ENCODE measurements at regions not wholly inside any gene's neighbourhood (a gene's known extent, or its start where the extent isn't known, plus 50 kb on each side); places are given as distances from the start of the nearest gene placed in this dataset.
A peak's percentile ranks its signal among the peaks of the same experiment; 100 is the strongest.

GRCh38 chr15:29952225-29952624, 130.0 kb upstream of the TJP1 start:
- no peak for DNase-seq (ENCODE audit: low read depth)

DNA sequence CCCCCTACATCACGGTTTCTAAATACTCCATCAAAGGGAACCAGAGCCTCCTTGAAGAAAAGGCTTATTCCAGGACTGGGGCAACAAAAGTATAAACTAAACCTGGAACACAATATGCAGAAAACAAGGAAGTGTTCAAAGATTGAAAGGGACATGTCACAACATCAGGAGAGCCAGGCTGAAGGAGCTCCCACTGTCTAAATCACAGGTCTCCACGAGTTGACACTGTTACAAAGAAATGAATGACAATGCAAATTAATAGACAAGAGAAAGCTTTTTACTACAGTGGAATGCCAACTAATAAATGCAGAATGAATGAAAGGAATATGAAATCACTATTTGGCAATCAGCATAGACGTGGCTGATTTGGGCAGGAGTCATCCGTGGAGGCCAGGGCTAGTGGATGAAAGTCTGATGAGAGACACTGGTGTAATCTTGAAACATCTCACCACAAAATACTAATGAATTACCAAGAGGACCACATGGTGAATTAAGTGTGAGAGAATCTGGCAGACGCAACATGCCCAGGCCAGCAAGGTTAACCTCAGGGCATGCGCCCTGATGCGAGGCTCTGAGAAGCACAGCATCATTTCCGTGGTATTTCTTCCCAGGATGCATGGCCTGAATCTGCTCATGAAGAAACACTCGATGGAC, 123.8 kb upstream of the TJP1 start:
- DNase-seq (ENCODE audit: low read depth), result no peak

- DNase-seq (ENCODE audit: low read depth), result no peak
These were observed 122.7 kb upstream of the TJP1 start for GRCh38 chr15:29944925-29945324.

DNA sequence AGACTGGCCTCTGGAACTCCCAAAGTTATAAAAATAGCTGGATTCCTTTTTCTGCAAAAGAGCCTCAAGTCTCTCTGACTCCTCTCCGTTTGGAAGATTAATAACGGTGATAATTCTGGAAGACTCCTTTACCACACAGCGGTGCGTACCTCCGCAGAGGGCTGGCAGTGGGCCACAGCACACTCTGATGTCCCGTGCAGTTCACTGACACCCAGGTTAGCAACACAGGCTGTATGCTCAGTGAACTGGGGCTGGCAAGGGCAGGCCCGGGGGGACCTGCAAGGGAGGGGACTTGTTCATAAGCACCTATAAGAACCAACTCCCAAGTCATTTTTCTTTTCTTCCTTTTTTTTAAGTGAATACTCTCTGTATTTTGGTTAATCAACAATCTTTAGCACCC, 120.3 kb upstream of the TJP1 start:
- no peak for DNase-seq (ENCODE audit: low read depth)

DNA sequence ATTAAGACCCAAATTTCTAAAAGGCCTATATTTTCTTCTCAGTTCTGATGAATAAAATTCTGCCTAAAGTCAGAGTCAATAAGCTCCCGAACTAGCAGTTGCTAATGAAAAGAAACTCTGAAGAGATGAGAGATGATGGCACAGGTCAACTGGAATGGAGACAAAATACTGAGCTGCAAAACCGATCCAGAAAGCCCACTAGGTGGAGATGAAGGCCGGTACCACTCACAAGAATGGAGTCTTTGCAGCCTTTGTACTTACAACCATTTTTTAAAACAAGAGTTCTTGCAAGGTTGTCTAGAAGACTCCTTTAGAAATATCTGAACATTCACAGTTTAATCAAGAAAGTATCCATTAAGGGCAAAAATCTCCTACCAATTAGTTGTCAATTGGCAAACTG, 119.9 kb upstream of the TJP1 start:
- no peak for DNase-seq (ENCODE audit: low read depth)

DNA sequence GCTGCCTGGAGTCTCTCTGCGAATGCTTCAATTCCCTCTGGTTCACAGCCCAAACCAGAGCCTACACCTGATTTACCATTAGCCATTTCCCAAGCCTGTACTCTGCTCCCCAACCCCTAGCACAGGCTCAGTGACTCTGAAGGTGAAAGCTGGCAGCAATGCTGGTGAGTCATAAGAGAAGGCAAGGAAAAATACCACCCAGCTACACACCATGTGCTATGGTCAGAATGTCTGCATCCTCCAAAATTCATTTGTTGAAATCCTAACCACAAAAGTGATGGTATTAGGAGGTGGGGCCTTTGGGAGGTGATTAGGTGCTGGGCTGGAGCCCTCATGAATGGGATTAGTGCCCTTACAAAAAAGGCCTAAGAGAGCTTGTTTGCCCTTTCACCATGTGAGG, 117.1 kb upstream of the TJP1 start:
- no peak for DNase-seq (ENCODE audit: low read depth)

- no peak for DNase-seq (ENCODE audit: low read depth)
These were observed 116.4 kb upstream of the TJP1 start for GRCh38 chr15:29938361-29939335.

GRCh38 chr15:29937956-29938355, 115.7 kb upstream of the TJP1 start:
- DNase-seq (ENCODE audit: low read depth), result no peak

- no peak for DNase-seq (ENCODE audit: low read depth)
These were observed 114.2 kb upstream of the TJP1 start for GRCh38 chr15:29936353-29937049.

- no peak for DNase-seq (ENCODE audit: low read depth)
These were observed 113.2 kb upstream of the TJP1 start for GRCh38 chr15:29935296-29936004.

- DNase-seq (ENCODE audit: low read depth), result no peak
These were observed 112.0 kb upstream of the TJP1 start for GRCh38 chr15:29934251-29934650.

- no peak for DNase-seq (ENCODE audit: low read depth)
These were observed 111.0 kb upstream of the TJP1 start for GRCh38 chr15:29933042-29933803.

- DNase-seq (ENCODE audit: low read depth), result no peak
These were observed 103.8 kb upstream of the TJP1 start for GRCh38 chr15:29926083-29926388.

DNA sequence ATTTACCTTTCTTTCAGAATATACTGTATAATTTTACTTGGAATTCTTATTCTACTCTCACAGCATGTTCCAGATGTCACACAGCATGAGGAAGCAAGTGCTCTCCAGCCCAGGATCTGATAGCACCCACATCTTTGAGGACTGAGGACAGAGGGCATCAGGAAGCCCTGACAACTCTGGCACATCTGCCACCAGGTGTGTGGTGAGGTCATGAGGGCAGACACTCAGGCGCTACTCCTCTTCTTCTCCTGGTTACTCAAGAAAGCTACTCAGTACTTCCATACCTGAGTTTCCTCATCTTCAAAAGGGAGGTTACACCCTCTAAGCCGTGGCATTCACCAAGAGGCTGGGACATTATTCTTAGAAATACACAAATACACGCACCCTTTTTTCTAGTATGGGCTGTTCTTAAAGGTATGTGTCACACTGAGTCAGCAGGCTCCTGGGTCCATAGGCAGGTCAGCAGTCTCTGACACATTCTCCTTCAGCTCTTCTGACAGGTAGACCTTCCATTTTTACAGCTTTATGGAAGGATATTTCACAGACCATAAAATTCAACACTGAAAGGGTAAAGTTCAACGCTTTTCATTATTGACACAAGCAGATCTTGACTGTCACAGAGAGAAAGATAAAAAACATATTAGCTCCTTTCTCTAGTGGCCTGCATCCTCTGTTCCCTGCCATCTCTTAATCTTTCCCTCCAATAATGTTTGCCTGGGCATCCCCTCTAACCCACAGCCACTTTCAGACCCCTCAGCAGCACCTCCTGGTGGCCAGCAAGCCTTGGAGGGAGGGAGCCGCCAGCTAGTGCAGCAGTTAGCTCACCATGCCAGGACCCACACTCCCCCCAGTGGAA, 103.2 kb upstream of the TJP1 start:
- DNase-seq (ENCODE audit: low read depth), result peak; percentile 9

GRCh38 chr15:29924750-29925149, 102.5 kb upstream of the TJP1 start:
- no peak for DNase-seq (ENCODE audit: low read depth)

DNA sequence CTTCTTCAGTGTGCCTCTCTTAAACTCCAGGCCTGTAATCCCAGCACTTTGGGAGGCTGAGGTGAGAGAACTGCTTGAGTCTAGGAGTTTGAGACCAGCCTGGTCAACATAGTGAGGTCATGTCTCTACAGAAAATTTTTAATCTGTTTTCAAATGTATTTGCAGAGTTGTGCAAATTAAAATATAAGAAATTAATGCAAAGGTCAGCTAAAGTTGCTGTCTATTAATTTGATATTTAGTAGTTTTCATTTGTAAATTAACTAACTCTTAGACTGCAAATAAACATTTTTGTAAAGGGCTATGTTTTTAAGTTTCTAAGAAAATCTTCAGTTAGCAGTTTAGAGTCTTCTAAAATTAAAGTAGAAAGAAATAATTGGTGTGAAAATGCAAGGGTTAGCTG, 99.9 kb upstream of the TJP1 start:
- no peak for DNase-seq (ENCODE audit: low read depth)

DNA sequence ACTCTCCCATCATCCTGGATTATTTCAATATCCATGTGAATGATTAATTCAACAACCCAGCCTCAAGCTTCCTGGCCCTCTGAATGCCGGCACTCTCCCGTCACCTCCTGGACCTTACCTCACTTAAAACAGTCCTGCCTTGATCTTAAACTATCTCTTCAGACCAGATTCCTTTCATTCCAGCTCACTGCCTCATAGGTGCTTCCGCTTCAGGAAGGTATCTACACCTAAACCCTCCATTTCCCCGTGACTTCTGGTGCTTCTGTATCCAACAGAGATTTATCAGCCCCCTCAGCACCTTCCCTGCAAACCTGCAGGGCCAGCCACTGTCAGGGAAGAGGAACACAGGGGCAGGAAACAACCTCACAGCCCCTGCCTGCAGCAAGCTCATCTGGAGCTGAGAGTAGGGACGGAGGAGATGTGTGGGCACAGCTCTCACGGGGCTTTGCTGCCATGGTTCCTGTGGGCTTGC, 98.9 kb upstream of the TJP1 start:
- no peak for DNase-seq (ENCODE audit: low read depth)

- DNase-seq (ENCODE audit: low read depth), result no peak
These were observed 98.2 kb upstream of the TJP1 start for GRCh38 chr15:29920515-29920914.

DNA sequence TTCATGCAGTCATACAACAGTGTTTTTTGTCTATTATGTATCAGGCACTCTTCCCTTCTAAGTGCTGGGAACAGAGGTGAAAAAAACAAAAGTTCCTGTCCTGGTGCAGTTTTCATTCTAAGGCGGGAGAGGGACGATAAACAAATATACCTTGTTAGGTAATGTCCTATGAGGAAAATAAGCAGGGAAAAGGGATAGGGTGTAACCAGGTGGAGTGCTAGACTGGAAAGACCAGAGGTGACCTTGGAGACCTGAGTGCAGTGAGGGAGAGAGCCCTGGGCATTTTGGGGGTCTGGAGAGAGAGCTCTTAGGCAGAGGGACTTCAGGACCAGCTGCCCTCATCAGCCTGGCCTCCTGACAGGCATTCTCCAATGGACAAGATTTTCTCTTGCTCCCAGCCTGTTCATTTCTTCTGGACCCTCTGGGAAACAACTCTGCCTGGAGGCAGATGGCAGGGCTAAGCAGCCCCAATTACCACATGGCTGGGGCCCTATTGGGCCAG, 97.2 kb upstream of the TJP1 start:
- DNase-seq (ENCODE audit: low read depth), result no peak
